Daoy (cell line): ENCODE measurements at regions not wholly inside any gene's neighbourhood (a gene's known extent, or its start where the extent isn't known, plus 50 kb on each side); places are given as distances from the start of the nearest gene placed in this dataset.

Source experiments
- DNase-seq: peaks from one replicate; pipeline ENCODE4 v3.0.0-alpha.2; 2015; ENCODE audit warnings: low read depth

GRCh38 chr12:124458992-124459851 is 108.2 kb downstream of the NCOR2 start:
- no peak for DNase-seq

- no peak for DNase-seq
Measured at GRCh38 chr12:124458220-124458991, 109.0 kb downstream of the NCOR2 start.

- DNase-seq, result no peak
Measured at GRCh38 chr12:124457287-124458219, 109.9 kb downstream of the NCOR2 start.

- DNase-seq, result no peak
Measured at GRCh38 chr12:124456652-124457152, 110.7 kb downstream of the NCOR2 start.

- DNase-seq, result no peak
Measured at GRCh38 chr12:124456133-124456651, 111.2 kb downstream of the NCOR2 start.

- DNase-seq, result no peak
Measured at GRCh38 chr12:124455336-124455735, 112.1 kb downstream of the NCOR2 start.

- no peak for DNase-seq
Measured at GRCh38 chr12:124454735-124455134, 112.7 kb downstream of the NCOR2 start.

- no peak for DNase-seq
Measured at GRCh38 chr12:124454352-124454725, 113.1 kb downstream of the NCOR2 start.

- DNase-seq, result peak; percentile 94
Measured at GRCh38 chr12:124453419-124454351, 113.7 kb downstream of the NCOR2 start.

- no peak for DNase-seq
Measured at GRCh38 chr12:124452576-124453331, 114.7 kb downstream of the NCOR2 start.

- DNase-seq, result peak; percentile 20
Measured at GRCh38 chr12:124451637-124452243, 115.7 kb downstream of the NCOR2 start.

- no peak for DNase-seq
Measured at GRCh38 chr12:124451016-124451415, 116.4 kb downstream of the NCOR2 start.

GRCh38 chr12:124450376-124450750 is 117.0 kb downstream of the NCOR2 start:
- no peak for DNase-seq

GRCh38 chr12:124449623-124450375 is 117.6 kb downstream of the NCOR2 start:
- DNase-seq, result no peak

- no peak for DNase-seq
Measured at GRCh38 chr12:124448955-124449622, 118.3 kb downstream of the NCOR2 start.

GRCh38 chr12:124448241-124448954 is 119.0 kb downstream of the NCOR2 start:
- DNase-seq, result no peak

GRCh38 chr12:124446364-124446763 is 121.0 kb downstream of the NCOR2 start:
- no peak for DNase-seq
